Tongue (tissue), 1 donor: ENCODE measurements at regions not wholly inside any gene's neighbourhood (a gene's known extent, or its start where the extent isn't known, plus 50 kb on each side); places are given as distances from the start of the nearest gene placed in this dataset.
A peak's percentile ranks its signal among the peaks of the same experiment; 100 is the strongest.

ENCODE experiments used
- DNase-seq: peaks from one replicate; pipeline ENCODE4 v3.0.0-alpha.2; 2015

DNA sequence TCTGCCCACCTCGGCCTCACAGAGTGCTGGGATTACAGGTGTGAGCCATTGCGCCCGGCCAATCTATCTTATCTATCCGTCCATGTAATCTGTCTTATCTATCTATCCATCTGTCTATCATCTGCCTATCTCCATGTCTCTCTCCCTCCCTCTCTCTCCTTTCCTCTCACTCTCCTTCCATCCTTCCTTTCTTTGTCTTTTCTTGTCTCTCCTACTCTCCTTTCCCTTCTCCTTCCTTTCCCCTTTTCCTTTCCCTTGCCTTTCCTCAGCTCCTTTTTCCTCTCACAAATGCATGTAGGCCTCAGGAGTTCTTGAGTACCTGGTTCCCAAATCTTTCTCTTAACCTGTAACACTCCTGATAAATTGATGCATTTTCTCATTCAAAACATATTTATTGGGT is 89.3 kb upstream of the WSCD2 start:
- DNase-seq = no peak

DNA sequence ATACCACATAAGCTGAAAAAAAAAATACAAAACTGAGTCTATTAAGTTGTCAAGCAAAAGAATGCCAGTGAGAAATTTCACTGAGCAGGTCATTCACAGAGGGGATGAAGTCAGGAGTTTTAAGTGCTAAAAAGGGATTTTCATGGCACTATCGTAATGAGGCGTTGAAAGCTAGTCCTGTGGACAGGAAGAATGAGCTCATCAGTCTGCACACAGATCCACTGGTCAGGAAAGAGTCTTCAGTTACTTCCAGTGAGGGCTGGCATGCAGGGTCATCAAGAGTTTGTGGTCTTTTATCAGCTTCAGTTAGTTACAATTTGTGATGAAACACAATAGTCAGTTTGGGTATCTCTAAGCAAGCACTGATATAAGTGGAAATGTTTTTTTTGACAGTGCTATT is 88.1 kb upstream of the WSCD2 start:
- DNase-seq = no peak

DNA sequence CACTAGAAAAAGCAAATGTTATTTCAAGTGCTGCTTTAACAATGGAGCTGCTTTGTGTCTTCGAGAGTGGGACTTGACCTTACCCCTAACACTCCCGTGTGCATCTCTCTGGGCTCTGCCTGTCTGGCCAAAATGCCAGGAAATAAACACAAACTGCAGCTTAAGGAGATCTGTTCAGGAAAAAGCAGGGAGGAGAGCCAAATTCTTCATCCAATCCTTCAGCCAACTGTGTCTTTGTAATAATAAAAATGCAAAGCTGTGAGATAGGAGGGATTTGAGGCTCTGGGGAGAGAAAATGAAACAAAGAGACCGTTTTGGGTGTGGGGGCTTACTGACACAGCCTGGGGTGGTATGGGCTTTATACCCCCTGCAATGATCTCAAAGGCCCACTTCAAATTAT is 85.8 kb upstream of the WSCD2 start:
- DNase-seq = peak; percentile 9

DNA sequence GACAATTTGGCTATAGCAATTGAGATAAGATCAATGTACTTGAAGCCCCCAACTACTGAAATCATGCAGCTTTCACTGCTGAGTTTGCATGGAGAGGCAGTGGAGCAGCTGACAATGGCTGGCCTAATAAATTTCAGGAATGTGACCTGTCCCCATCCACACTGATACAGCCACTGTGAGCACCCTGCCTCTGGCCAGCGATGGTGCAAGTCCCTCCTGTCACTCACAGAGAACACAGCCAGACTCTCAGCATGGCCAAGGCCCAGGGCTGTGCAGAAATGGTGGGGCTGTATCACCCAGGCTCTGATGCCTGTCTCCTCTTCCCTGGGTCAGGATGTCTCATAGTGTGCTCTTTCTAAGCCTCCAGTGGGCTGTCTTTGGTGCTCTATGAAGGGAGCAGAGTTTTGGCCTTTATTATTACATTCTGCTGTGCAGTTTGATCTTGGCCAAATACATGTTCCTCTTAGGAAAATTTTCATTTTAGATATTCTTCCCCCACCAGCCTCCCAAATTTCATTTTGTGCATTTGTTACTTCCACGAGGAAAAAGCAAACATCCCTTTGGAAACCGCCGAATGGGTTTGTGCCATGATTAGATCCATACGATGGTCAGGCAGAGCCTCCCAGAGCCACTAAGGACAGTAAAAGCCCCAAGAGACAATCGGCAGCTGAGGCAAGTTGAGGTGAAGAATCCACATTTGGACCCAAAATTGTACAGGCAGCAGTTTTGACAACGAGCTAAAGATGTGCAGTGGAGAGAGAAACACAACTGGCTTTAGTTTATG is 85.1 kb upstream of the WSCD2 start:
- DNase-seq = no peak

DNA sequence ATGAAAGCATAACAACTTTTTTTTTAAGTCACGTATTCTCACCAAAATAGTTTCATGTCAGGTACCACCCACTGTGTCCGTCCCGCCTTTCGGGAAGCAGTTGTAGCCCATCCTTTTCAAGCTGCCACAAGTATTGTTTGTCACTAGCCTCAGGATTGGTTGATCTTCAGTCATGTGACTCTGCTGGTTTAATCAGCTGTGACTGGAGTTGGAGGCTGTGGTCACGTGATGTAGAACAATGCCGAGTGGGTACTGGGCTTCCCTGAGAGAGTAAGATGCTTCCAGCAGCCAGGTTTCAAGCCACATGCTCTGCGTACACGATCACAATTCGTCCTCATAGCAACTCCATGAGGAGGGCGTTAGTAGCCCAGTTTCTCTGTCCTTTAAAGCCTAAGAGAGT is 83.0 kb upstream of the WSCD2 start:
- peak; percentile 4 for DNase-seq

DNA sequence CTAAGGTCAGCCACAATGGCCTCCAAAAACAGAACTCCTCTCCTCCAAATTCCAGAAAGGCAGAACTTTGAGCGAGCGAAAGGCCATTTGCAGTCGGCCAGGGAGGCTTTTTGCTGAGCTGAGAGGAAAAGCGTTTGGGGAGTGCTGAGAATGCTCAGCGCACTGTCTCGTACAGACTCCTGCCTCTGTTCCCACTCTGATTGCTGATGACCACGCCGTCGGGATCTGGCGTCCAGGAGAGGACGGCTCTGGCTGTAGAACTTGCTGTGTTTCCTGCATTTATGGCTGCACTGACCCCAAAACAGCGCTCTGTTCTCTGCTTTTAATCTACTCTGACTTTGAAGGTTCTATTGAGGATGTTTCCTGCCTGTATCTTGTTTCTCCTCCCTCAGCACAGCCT is 82.4 kb upstream of the WSCD2 start:
- peak; percentile 42 for DNase-seq

DNA sequence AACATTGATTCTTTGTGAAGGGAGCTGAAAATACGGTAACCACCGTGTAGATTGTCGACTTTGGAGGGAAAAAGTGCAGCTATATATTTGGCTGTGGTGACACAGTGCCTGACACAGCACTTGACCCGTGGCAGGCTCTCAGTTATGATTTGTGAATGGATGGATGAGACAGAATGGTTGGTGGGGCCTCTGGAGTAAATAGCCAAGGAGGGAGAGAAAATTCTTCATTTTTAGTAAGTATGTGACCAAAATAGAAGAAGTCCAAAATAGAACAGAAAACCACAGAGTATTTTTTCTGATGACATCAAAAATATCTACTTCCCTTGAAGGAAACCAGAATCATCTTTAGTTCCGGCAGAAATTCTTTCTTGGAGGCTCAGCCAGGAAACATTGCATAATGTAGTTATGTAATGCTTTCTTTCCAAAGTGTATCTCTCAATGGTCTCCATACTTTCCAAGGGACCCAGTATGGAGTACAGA is 82.0 kb upstream of the WSCD2 start:
- peak; percentile 65 for DNase-seq

DNA sequence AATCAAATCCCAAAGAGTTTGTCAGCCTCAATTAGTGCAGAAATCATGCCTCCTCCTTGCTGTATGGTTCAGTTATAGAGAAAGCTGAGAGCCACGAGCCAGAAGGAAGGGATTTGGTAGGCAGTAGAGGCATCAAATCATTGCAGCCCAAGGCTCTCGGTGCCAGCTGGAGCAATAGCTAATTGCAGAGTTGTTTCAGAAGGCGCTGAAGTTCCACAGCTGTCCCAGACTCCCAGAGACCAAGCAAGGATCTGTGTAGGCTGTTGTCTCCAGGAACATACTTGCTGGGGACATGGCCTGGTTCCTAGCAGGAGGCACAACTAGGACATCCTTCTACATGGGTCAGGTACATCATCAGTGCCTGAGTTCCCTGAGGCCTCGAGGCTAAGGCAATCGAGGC is 80.4 kb upstream of the WSCD2 start:
- no peak for DNase-seq

DNA sequence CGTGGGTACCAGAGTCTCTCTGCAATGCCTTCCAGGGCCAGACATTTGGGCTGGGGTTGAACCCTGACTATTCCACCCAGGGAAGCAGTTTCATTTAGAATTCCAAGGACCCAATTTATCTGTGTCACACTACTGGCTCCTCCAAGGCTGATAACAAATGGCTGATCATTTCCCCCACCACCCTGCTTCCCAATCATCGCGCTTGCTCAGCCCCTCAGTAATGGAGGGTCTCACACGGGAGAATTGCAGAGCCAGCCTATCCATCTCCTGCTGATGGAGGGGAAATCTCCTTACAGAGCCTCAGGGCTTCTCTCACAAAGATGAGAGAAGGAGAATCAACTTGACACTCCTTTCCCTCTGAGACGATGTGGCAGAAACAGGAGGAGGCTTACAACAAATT is 78.4 kb upstream of the WSCD2 start:
- DNase-seq = no peak

DNA sequence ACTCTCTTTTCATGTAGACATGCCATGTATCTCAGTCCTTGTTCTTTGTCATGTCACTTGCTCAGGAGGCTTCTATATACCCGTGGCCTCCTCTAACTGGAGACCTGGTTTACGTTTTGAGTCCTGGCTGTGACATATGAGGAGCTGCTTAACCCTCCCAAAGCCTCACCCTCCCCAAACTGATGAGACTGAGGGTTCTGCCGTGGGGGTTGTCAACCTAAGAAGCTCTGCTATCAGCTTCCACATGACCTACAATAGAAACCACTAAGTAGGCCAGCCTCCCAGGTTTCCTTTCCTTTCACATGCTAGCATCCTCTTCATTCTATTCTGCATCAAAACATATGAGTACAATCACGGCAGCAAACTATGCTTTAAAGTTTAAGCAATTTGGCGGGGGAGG is 76.8 kb upstream of the WSCD2 start:
- no peak for DNase-seq

DNA sequence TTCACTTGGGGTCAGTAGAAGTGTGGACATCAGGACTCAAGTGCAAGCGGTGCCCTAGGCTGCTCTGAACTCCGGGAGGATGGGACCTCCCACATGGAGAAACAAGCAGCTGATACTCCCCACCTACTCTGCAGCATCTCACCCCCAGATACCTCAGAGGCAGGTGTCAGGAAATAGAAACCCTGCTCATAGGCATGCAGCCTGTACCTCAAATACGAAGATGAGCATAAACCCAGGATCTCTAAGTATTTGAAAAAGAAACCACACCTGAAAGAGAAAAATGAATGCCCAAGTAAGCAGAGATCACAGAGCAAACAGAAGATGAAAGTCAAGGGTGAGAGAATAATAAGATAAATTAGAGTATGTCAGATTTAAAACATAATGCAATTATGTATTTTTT is 75.6 kb upstream of the WSCD2 start:
- DNase-seq = no peak

DNA sequence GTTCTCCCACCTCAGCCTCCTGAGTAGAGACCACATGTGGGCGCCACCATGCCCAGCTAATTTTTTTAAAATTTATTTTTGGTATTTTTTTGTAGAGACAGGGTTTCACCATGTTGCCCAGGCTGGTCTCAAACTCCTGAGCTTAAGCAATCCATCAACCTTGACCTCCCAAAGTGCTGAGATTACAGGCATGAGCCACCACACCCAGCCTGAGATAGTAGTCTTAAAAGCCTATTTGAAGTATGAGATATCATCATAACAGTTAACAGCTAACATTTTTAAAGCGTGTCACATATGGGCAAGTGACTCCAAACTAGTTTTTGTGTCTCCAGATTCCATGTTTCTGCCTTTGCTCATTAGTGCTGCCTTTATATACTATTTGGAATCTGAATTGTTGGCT is 74.6 kb upstream of the WSCD2 start:
- DNase-seq = no peak

DNA sequence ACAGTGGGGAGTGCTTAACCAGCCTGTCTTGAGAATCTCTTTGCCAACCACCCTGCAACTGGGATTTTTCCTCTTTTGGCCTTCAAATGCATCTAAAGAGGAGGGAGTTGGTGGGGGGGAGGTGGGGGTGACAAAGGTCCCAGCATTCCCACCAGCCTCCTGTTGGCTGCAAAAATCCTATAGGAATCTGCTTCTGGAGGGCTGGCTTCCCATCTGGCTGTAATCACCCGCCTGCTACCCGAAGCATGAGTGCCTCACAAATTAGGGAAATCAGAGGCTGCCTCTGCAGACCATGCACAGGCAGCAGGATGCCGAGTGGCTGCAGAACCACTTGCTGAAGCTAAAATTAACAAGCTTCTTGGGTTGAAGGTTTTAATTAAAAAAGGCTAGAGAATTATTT is 73.9 kb upstream of the WSCD2 start:
- DNase-seq = no peak

DNA sequence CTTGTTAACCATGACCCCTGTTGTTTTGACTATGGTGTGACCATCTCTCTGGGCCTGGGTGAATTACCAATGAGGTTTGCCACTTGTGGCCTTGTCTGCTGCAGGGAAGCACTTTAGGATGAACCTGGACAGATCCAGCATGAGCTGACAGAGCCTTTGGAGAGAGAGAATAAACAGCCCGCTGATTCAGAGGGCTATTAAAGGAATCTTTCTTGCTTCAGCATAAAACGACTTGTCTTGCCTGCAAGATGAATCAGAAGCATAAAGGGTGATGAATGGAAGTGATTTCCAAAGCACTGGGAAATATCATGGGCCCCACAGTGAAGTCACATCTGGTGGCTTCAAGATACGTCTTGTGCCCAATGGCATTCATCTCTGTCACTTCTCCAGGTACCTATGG is 69.0 kb upstream of the WSCD2 start:
- DNase-seq = no peak

DNA sequence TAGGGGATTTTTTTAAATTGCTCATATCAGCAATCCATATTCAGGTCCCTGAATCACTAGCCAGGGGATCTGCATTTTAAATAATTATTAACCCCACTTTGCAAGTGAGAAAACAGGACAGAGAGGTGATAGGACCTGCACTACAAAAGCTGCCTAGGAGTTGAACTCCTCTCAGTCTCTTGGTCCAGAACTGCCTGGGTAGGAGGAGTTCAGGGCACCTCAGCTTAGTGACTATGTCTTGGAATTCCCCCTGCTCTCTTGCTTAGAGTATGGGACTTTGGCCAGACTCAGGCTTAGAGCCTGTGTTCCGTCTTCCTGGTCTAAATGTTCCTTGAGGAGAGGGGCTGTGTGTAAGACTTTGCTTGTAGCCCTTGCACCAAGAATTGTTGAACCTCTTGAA is 68.2 kb upstream of the WSCD2 start:
- DNase-seq = no peak

DNA sequence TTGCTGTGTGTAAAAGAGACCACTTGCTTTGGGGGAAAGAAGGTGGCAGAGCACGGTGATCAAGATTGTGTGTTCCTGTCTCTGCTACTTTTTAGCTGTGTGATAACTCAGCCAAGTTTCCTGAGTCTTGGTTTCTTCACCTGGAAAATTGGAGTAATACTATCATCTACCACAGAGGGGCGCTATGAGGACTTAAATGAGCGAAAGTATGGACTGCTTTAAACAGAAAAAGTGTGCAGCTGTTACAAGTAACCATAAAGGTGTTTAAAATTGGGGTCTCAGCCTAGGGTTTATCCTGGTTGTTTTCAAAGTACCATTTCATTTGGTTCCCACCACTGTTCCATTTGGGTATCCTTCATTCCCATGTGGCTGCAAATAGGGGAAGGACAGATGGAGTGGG is 65.9 kb upstream of the WSCD2 start:
- DNase-seq = no peak

DNA sequence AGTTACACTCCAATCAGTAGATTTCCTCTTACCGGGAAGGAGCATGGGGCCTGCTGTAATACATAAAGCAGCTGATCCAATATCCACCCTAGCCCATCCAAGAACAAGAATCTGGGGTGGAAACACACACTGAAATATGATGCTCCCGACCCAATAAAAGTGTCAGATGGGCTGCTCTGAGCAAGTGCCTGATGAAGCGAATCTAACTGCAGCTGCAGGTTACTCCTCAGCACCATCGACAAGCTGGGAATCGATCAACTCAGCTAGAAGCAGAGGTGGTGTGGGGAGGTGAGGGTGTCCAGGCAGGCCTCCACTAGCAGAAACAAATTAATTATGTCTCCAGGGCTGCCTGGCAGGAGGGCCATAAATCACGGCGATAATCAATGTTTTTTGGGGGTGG is 64.0 kb upstream of the WSCD2 start:
- DNase-seq = no peak

DNA sequence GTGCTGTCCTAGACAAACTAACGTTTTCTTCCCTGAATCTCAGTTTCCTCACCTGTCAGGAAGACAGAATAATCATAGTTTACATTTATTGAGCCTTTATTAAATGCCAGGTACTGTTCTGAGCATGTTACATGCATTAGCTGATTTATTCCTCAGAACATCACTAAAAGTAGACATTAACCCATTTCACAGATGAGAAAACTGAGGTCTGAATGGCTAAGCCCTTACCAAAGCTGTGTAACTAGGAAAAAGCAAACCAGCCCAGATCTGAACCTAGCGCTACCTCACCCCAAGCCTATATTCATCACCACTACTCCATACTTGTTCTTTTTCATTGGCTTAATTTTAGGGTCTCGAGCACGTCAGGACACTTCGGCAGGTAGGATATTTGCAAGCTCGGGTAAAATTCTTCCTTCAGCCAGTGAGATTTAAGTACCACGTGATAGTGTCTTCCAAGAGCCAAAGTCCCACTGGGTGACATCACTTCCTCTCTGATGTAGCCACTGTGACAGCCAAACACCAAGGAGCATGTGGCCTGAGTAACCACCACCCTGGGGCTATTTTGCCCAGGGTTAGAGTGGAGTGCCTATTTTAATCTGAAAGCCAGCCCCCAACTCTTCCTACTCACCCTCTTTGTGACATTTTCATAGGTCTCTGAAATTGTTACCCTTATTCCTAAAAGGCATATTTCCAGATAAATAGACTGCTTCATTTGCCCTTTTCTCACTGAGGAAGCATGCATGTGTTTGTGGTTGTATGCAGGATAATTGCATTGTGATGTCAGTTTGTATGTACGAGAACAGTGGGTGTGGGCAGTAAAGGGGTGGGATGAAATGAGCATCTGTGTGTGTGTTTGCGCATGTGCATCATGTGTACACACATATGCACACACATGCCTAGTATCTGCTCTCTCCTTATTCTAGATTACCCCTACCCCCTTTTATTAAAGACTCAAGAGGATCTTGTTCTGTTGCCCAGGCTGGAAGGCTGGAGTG is 62.2 kb upstream of the WSCD2 start:
- no peak for DNase-seq

DNA sequence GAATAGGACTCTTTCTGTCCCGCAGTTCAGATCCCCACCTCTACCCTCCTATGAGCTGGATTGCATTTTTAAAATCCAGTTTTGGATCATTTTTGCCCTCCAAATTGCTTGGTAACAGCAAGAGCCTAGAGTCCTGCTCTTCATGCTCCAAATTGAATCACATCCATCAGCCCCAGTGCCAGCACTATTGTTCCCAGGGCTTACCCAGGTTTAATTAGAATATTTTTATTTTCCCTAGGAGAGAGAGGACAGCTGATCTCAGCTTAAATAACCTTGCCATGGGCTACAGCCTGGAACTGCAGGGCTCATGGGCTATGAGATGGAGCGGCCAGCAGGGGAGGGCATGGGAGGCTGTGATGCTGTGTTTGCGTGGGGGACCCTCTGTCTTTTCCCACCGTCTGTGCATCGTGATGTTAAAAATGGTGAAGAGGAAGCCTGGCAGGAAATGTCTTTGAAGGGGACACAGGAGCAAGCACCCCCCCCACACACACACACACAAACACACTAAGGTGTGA is 59.4 kb upstream of the WSCD2 start:
- no peak for DNase-seq

DNA sequence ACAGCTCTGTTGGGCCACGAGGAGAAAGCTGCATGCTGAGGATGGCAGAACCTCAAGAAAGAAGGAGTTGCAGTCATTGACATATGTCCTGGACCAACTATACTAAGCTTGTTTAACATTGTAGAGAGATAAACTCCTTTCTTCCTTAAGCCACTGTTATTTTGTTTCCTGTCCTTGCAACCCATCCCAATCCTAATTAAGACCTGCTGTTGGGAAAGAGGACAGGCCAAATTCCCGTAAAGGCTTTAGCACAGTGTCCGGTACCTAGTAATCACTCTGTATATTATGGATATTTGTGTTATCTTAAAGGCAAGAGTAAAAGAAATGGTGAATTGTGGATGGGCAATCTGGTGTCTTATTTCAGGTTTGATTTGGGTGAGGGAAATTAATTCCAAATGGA is 53.5 kb upstream of the WSCD2 start:
- DNase-seq = peak; percentile 31

DNA sequence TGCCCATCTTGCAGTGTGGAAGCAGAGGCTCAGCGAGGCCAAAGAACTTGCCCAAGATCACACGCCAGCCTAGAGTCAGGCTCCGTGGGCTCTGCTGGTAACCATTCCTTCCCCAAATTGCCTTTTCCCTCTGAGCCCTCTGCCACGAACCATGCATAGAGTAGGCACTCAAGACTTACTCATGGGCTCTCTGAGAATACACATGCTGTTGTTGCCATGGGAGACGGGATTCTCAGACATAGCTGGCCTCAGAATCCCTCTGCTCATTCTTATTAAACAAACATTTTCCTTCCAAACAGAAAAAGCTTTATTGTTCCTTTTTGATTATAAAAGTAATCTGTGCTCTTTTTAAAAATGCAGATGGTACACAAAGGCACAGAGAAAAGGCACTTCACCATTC is 52.5 kb upstream of the WSCD2 start:
- DNase-seq = no peak

DNA sequence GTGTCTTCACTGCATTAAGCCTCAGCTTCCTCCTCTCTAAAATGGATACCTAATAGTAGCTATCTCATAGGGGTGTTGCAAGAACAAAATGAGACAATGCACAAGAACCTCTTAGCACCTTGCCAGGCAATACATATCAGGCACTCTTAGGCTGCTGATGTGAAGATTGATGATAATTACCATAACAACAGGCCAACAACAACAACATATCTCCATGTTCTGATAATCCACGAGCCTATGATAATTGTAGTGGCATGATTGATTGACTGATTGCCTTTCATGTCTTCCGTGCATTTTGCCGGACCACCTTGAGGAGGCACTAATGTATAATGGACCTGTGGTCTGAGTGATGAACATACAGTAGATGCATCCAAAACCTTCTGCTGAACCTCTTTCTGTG is 50.7 kb upstream of the WSCD2 start:
- DNase-seq = no peak
